ENCODE measurements at regions not wholly inside any gene's neighbourhood (a gene's known extent, or its start where the extent isn't known, plus 50 kb on each side); places are given as distances from the start of the nearest gene placed in this dataset.

DNA sequence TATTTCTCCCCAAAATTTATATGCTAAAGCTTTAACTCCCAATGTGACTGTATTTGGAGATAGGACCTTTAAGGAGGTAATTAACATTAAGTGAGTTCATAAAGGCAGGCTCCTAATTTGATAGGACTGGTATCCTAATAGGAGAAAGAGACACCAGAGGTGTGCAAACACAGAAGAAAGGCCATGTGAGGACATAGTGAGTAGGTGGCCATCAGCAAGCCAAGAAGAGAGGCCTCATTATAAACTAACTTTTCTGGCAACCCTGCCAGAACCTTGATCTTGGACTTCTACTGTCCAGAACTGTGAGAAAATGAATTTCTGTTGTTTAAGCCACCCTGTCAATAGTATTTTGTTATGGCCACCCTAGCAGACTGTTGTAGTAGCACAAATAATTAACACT is 177.9 kb upstream of the FUT9 start:
- no peak for TF ChIP-seq POLR2A (IDR thresholded peaks at IDR 0.05)
- TF ChIP-seq, protein P1, sequence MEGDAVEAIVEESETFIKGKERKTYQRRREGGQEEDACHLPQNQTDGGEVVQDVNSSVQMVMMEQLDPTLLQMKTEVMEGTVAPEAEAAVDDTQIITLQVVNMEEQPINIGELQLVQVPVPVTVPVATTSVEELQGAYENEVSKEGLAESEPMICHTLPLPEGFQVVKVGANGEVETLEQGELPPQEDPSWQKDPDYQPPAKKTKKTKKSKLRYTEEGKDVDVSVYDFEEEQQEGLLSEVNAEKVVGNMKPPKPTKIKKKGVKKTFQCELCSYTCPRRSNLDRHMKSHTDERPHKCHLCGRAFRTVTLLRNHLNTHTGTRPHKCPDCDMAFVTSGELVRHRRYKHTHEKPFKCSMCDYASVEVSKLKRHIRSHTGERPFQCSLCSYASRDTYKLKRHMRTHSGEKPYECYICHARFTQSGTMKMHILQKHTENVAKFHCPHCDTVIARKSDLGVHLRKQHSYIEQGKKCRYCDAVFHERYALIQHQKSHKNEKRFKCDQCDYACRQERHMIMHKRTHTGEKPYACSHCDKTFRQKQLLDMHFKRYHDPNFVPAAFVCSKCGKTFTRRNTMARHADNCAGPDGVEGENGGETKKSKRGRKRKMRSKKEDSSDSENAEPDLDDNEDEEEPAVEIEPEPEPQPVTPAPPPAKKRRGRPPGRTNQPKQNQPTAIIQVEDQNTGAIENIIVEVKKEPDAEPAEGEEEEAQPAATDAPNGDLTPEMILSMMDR (IDR thresholded peaks at IDR 0.05), result no peak

DNA sequence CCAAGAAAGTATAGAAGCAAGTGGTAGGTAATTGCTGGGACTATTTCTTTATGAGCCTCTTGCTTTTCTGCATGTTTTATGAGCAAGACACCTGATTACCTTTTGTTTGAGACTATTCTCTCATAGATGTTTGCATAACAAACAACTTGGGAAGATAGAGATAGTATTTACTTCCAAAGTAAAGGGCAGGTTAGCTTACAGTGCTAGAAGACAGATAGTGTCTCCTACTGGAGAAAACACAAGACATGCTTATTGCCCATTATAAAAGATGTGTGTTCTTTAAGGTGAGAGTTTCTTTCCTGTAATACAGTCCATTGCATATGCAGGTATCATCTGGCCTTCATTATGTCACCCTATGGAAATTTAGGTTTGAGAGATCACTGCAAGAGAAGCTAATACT is 174.2 kb upstream of the FUT9 start:
- Histone ChIP-seq H3K4me3 (no peak overlapping the region), H3K36me3 (replicated peaks in 1 of 2; ENCODE audit: insufficient read depth in 1 of 2, low read depth in 2 of 2) (no peaks in the 10 kb centered on the region), H3K4me1 (peaks cover 3% of the 10 kb centered on the region), H3K9me3 (no peaks in the 10 kb centered on the region), H3K27me3 (no peaks in the 10 kb centered on the region), H3K27ac (no peak overlapping the region)
- intact Hi-C loops (cut with DNase I), result no loop called here
- TF ChIP-seq, protein P1 (IDR thresholded peaks at IDR 0.05), result peak in 1 of 7 experiments; percentile 9
- TF ChIP-seq POLR2A (IDR thresholded peaks at IDR 0.05), result no peak
- no peak for ATAC-seq
- DNase-seq, result no peak

More for the DNA sequence above, 177.9 kb upstream of the FUT9 start:
- Histone ChIP-seq H3K4me1 (peaks cover 3% of the 10 kb centered on the region), H3K4me3 (no peak overlapping the region), H3K36me3 (replicated peaks in 1 of 2; ENCODE audit: insufficient read depth in 1 of 2, low read depth in 2 of 2) (no peaks in the 10 kb centered on the region), H3K9me3 (no peaks in the 10 kb centered on the region), H3K27ac (no peak overlapping the region), H3K27me3 (no peaks in the 10 kb centered on the region)
- DNase-seq, result no peak
- intact Hi-C loops (cut with DNase I), result no loop called here
- no peak for ATAC-seq

DNA sequence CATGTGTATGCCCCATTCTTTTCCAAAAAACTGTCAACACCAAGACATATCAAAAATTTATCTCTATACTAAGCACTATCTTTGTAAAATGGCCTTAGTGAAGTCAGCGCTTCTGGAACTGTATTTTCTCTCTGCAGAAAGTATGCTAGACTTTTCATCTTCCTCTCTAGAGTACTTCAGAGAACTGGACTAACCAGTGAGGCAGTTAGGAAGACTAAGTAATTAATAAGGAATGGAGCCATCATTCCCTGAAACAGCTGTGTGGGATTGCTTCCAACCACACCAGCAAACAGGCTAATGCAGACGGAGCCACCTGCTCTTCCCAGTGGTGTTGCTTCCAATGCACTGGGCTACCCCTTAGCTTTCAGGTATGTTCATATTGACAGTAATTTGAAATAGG is 169.1 kb upstream of the FUT9 start:
- WGBS, 2 donors, result 78 to 93% methylated on average over 2 of the region's 2 CpGs
- Histone ChIP-seq H3K36me3 (replicated peaks in 1 of 2; ENCODE audit: insufficient read depth in 1 of 2, low read depth in 2 of 2) (no peaks in the 10 kb centered on the region), H3K9me3 (no peaks in the 10 kb centered on the region), H3K27me3 (no peaks in the 10 kb centered on the region), H3K4me1 (peaks cover 2% of the 10 kb centered on the region), H3K27ac (no peak overlapping the region), H3K4me3 (no peak overlapping the region)
- DNase-seq (no peak), ATAC-seq (no peak)
- intact Hi-C loops (cut with DNase I), result no loop called here
- TF ChIP-seq, protein P1 (IDR thresholded peaks at IDR 0.05), result no peak

DNA sequence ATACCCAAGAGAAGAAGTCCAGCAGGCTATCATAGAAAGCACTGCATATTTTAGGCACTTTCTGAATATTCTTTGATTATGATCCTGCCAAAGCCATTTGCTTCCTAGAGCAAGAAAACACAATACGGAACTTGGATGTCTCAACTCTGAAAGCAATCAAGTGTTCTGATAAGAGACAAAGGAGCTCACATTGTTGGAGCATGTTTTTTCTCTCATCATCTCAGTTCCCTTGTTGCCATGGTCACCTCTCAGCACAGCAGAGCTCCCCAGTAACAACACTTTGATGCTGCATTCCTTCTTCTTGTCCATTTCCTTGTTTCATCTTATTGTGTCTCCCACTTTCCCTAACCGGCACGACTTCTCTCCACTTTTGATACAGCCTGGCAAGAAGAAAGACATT is 168.7 kb upstream of the FUT9 start:
- TF ChIP-seq POLR2A (IDR thresholded peaks at IDR 0.05), result no peak
- TF ChIP-seq, protein P1 (IDR thresholded peaks at IDR 0.05), result no peak
- 45 to 61% methylated on average over 3 of the region's 3 CpGs for WGBS, 2 donors
- no peak for ATAC-seq
- Histone ChIP-seq H3K27ac (no peak overlapping the region), H3K27me3 (no peaks in the 10 kb centered on the region), H3K36me3 (replicated peaks in 1 of 2; ENCODE audit: insufficient read depth in 1 of 2, low read depth in 2 of 2) (no peaks in the 10 kb centered on the region), H3K4me3 (no peak overlapping the region), H3K4me1 (no peaks in the 10 kb centered on the region), H3K9me3 (no peaks in the 10 kb centered on the region)
- DNase-seq, result no peak
- intact Hi-C loops (cut with DNase I), result no loop called here

DNA sequence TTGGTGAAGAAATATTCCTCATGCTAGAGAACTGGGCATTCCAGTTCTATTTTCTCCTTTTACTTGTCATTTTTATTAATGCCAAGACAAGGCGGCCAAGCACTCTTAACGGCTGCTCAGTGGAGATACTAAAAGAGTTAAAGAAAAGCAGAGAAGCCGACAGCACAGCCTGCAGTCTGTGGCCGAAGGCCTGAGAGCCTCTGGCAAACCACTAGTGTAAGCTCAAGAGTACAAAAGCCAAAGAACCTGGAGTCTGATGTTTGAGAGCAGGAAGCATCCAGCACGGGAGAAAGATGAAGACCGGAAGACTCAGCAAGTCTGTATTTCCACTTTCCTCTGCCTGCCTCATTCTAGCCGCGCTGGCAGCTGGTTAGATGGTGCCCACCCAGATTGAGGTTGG is 167.1 kb upstream of the FUT9 start:
- no peak for DNase-seq
- Histone ChIP-seq H3K4me1 (no peaks in the 10 kb centered on the region), H3K4me3 (no peak overlapping the region), H3K36me3 (replicated peaks in 1 of 2; ENCODE audit: insufficient read depth in 1 of 2, low read depth in 2 of 2) (no peaks in the 10 kb centered on the region), H3K27me3 (no peaks in the 10 kb centered on the region), H3K9me3 (no peaks in the 10 kb centered on the region), H3K27ac (no peak overlapping the region)
- TF ChIP-seq POLR2A (IDR thresholded peaks at IDR 0.05), result no peak
- TF ChIP-seq, protein P1 (IDR thresholded peaks at IDR 0.05), result no peak
- intact Hi-C loops (cut with DNase I), result no loop called here
- 55 to 65% methylated on average over 8 of the region's 8 CpGs for WGBS, 2 donors
- ATAC-seq, result no peak

All from body of pancreas (tissue), 4 donors.